ENCODE measurements at regions not wholly inside any gene's neighbourhood (a gene's known extent, or its start where the extent isn't known, plus 50 kb on each side); places are given as distances from the start of the nearest gene placed in this dataset.

DNA sequence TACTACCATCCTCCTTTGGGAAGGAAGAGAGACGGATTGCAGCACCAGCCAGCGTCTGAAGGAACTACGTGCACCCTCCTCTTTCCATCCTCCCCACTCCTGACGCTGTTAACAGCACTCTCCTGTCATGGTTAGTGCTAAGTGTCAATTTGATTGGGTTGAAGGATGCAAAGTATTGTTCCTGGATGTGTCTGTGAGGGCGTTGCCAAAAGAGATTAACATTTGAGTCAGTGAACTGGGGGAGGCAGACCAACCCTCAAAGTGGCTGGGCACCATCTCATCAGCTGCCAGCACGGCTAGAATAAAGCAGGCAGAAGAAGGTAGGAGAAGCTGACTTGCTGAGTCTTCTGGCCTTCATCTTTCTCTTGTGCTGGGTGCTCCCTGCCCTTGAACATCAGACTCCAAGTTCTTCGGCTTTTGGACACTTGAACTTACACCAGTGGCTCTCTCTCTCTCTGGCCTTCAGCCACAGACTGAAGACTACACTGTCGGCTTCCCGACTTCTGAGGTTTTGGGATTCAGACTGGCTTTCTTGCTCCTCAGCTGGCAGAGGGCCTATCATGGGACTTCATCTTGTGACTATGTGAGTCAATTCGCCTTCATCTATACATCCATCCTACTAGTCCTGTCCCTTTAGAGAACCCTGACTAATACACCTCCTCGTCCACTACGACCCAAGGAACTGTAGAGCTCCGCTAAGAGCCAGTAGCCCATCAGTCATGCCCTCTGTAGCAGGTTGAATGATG lies 128.2 kb upstream of the HES1 start:
- FAIRE-seq: no peak
- no peak for DNase-seq (ENCODE audit: low spot score)

DNA sequence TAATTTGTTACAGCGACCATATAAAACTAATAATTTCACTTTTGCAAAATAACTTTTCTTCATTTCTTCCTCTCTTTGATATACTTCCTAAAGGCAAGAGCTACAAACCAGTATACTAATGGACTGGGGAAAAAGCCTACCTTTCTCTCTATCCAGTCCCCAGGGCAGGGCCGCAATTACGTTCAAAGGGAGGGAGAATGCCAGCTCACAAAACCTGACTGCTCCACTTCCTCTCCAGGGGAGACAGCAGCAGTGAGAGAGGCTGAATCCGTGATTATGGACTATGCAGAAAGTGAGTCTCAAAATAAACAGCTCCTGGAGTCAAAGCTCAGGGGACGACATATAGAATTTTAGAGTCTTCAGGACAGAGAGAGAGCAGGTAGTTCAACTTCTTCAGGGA lies 126.9 kb upstream of the HES1 start:
- no peak for FAIRE-seq
- DNase-seq (ENCODE audit: low spot score): no peak

DNA sequence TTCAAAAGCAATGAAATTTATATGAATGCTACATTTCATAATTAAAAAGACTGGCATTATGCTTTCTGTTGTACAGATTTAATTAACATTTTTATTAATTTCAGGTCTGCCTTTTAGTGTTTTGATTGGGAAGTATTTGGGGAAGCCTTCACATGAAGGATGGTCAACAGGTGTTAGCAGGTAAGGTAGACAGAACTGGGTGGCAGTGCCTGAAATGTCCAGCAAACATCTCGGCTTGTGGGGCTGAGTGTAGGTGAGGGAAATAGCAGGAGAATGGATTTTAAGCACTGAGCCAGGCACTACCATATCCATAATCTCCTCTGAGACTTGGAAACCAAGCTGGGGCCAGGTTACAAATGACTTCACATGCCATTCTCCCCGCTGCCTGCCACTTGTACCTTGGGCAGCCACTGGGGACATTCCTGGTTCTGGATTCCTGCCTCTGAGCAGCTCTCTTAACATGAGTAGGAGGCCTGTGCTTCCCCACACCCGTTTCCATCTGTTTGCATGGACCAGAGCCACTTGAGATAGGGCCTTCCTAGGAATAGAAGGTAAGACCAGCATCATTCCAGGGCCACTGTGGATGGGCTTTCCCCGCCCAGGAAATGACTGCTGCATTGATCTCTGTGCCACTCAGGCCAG lies 125.9 kb upstream of the HES1 start:
- DNase-seq (ENCODE audit: low spot score) (no peak), FAIRE-seq (no peak)

DNA sequence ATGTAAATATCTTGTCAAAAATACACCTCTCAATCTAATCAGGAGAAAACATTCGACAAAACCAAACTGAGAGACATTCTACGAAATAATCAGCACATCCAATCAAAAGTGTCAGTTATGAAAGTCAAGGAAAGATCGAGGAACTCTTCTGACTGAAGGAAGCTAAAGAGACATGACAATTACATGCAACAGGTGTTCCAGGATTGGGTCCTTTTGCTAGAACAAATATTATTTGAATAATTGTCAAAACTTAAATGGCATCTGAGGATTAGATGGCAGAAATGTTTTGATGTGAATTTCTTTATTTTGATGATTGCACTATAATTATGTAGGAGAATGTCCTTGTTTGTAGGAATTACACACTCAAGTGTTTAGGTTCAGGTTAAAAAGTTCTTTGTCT lies 124.1 kb upstream of the HES1 start:
- DNase-seq (ENCODE audit: low spot score) (no peak), FAIRE-seq (no peak)

DNA sequence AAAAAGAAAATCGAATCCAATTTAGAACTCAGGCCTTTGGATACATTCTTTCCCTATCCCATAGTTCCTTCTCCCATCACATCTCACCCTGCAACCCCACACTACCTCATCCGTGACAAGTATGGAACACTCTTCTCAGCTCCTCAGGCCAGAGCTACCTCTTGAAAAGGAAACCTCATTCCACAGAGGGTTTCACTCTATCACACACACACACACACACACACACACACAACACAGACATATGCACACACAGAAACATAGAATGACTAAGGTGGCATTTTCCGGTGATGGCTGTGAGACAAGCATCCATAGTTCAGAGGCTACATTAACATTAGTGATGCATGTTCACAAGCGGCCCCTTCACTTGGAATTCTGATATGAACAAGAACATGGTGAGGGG lies 122.0 kb upstream of the HES1 start:
- no peak for FAIRE-seq

DNA sequence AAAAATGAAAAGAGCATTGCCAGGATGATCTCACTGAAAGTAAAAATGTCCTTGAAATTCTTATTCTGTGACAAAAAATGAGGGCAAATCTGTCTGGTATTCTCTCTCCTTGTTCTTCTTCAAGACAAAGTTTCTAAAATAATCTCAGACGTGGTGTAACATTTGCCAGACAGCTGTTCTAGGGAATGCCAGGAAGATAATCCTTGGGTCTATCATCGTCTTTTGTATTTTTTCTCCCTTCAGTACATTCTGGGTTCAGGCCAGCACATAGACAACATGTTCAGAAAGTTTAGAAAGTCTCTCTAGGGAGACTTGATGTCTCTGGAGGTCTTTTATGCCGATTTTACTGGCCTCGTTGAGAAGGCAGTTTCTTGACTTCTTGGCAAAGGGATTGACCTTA lies 121.2 kb upstream of the HES1 start:
- DNase-seq (ENCODE audit: low spot score) (no peak), FAIRE-seq (no peak)

More for the DNA sequence above, 122.0 kb upstream of the HES1 start:
- no peak for DNase-seq (ENCODE audit: low spot score)

DNA sequence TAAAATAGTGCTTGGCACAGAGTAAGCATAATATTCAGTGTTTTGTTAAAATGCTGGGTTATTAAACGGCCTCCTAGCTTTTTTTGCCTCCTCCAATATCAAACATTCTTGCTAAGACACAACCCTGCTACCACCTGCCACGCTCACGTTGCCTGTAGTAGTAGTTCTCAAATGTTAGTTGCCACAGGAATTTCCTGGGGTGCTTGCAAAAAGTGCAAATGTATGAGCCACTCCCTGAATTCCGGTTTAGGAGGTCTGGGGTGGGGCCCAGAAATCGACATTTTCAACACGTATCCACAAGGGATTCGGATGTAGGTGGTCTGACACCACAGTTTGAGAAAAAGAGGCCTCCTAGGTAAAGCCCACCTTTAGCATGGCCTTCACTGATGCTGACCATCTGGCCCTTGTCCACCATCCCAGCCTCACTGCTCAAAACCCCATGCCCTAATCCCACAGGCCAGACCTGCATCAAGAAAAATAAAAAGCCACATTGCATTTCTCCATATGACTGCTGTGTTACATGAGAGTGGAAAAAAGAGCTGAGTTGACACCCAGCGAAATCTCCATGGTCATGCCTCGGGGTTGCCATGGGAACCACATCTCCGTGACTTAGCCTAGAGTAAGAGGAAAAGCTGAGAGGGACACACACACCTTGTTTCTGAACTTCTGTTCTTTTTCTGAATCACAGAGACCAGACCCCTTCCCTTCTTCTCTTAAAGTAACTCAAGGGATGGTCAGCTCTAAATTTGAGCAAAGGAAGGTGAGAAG lies 116.4 kb upstream of the HES1 start:
- DNase-seq (ENCODE audit: low spot score) (no peak), FAIRE-seq (no peak)

DNA sequence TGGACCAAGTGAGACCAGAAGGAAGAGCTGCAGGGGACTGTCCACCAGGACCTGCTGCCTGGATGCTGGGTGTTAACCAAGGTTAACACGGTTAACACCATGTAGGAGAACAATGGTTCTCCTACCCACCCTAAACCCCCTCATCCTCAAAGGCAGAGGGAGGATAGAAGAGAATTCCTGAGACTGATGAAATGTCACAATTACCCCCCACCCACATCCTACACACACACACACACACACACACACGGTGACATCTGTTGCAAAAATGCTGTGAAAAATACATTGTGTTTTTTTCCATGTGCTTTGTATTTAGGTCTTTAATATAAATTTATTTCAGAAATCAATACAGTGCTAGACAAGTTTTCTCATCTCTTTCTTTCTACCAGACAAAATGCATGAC lies 113.9 kb upstream of the HES1 start:
- FAIRE-seq: no peak
- no peak for DNase-seq (ENCODE audit: low spot score)

DNA sequence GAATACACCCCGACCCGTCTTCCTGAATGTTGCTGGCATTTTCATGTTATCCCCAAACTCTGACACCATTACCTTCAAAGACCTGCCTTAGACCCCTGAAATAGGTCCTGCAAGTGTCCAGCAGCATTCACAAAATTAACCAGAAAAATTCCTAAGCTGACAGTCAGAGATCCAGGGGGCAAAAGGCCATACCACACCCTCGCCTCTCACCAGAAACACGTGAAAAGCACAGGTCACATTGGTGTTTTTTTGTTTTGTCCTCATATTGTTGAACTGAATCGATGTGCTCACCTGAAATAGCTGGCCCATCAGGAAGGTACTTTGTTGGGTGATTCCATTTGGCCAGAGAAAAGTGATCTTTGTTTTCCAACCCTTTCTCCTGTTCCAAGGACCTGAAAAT lies 113.1 kb upstream of the HES1 start:
- DNase-seq (ENCODE audit: low spot score) (no peak), FAIRE-seq (no peak)

DNA sequence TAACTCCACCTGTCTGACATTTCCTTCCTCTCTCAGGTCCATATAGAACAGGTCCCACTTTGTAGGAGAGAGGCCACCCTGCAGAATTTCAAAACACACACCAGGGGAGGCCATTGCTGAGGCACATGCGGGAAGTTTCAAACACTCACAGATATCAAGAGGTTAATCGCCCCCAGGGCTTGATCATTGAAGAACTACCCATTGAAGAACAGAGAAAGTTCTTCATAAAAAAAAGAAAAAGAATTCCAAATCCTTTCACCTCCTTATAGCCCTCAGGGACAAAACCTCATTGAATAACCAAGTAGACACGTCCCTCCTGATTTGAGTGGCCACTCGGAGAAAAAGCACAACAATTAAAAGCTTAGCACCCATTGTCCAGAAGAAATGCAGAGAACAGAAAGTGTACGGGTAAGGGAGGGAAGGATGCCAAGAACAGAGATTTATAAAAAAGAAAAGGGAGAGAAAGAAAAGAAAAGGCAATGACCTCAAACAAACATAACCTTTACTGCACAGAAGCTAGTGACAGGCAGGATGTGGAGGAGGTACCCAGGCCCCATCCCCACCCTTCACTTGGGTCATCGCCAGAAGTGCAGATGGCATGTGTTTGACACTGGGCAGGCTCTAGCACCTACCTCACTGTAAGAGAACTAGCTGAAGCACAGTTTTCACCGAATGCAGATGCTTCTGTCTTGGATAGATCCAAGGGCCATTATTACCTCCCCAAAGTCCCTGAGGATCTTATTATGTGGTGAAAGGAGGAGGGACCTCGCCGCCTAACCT lies 112.3 kb upstream of the HES1 start:
- no peak for FAIRE-seq
- DNase-seq (ENCODE audit: low spot score): no peak

DNA sequence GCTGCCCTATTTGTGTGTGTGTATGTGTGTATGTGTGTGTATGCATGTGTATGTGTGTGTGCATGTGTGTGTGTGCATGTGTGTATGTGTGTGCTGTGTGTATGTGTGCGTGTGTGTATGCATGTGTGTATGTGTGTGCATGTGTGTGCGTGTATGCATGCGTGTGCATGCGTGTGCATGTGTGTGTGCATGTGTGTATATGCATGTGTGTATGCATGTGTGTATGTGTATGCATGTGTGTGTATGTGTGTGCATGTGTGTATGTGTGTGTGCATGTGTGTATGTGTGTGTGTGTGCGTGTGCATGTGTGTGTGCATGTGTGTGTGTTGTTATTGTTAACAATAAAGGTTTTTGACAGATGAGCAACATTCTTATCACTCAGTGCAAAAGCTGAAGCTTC lies 110.8 kb upstream of the HES1 start:
- FAIRE-seq (no peak), DNase-seq (ENCODE audit: low spot score) (no peak)

DNA sequence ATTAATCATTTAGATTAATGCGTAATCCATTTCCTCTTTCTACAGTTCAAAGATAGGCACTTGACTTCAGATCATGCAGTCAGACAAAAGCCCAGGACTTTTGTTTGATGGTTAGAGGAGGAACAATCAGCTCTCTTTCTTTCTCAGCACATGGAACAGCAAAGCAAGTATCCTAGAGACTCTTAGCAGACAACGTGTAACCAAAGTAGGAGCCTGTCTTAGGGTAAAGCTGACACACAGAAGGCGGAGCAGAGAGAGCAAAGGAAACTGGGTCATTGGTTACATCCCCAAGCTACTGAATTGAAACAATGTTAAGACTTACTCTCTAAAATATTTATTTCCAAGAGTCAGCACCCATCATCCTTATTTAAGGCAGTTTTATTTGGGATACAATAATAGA lies 110.0 kb upstream of the HES1 start:
- FAIRE-seq: no peak
- no peak for DNase-seq (ENCODE audit: low spot score)

DNA sequence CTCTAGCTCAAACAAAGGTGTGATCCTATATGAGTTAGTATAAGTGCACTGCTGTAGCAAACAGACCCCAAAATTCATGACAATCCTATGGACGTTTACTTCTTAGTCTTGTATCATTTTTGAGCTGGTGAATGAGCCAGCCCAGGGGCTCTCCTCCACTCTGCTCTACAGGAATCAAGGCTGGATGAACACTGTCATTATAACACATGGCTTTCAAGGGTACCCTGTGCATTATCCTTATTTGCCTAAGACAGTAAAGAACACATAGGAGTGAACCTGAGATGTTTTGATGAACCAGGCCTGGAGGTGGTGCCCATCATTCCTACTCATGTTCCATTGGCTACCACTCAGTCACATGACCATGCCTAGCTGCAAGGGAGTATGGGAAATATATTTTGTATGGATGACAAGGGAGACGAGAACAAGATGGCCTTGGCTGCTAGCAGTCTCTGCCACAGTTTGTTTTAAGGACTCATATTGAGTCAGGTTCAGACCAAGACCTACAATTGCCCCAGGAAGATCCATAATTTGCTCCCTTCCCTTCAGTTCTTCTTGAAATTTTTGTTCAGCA lies 107.4 kb upstream of the HES1 start:
- no peak for DNase-seq (ENCODE audit: low spot score)
- FAIRE-seq: no peak

DNA sequence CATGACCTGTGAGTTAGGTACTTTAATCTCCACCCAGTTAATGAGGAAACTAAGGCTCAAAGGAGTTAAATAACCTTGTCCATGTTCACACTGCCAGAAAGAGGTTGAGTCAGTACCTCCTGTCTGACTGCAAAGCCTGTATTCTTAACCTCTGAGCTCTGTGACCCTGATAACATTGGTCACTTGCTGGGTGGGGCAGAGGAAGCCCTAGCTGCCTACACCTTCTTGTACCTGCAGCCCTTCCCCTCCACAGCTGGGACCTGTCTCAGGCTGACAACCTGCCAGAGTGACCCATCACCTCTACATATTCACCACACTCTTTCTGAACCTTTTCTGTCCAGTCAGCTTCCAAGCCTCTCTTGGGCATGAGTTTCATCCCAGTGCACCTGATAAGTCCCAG lies 106.1 kb upstream of the HES1 start:
- DNase-seq (ENCODE audit: low spot score): no peak
- FAIRE-seq: no peak

DNA sequence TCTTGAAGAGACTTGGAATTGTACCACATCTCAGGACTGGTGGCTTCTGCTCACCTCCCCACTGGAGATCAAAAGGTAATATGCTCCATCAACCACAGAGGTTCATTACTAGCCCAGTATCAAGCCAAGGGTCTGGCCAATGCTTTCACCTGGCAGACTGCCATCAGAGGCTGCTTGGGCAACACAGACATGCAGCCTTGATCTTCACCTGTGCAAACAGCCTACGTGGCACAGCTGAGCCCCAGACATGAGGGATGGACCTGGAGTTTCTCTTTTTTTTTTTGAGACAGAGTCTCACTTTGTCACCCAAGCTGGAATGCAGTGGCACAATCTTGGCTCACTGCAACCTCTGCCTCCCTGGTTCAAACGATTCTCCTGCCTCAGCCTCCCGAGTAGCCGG lies 105.6 kb upstream of the HES1 start:
- FAIRE-seq (no peak), DNase-seq (ENCODE audit: low spot score) (no peak)

DNA sequence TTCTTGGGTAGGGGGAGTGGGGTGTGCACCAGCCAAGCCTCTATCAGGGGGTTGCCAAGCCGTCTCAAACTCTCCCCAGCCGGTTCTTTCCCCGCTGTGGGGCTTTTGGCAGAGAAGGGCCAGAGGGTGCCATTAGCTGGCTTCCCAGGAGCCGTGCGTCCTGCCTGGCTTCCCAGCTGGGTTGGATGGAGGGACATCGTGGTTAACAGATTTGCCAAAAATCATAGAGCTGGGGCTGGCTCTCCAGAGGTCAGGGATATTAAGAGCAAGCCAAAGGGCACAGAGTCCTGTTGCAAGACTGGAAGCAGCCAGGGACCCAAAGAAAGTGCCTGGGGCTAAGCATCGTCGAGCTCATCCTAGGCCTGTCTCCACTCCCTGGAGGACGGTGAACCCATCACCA lies 104.6 kb upstream of the HES1 start:
- FAIRE-seq (no peak), DNase-seq (ENCODE audit: low spot score) (no peak)

DNA sequence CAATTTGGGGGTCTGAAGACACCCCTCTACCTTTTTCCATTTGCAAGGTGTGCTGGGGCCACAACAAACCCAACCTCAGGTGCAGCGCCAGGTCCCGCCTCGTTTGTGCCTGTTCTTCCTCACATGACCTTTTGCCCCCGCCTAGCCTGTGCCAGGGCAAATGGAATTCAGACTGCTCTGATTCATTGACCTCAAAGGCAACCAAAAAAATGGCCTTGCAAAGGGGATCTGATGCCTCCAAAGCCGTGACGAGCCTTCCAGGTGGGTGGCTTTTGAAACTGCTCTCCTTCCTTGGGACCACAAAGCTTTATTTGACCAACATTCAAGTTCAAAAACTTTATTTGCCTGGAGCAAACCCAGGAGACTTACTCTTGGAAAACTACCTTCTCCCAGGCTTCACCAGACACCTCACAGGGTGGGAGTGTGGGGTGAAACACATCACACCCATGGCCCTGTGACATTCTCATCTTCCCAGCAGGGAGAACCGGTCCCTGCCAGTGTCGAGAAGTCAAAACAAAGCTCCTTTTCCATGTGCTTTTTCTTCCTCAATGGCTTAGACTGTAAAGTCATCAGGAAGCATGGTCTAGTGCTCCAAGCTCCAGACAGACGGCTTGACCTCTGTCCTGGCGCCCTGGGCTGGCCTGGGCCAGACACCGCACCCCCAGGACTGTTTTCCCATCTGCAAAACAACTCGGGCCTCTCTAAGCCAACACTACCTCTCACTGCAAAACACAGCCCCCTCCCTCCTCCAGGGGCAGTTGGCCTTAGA lies 103.9 kb upstream of the HES1 start:
- FAIRE-seq: peak; percentile 90

DNA sequence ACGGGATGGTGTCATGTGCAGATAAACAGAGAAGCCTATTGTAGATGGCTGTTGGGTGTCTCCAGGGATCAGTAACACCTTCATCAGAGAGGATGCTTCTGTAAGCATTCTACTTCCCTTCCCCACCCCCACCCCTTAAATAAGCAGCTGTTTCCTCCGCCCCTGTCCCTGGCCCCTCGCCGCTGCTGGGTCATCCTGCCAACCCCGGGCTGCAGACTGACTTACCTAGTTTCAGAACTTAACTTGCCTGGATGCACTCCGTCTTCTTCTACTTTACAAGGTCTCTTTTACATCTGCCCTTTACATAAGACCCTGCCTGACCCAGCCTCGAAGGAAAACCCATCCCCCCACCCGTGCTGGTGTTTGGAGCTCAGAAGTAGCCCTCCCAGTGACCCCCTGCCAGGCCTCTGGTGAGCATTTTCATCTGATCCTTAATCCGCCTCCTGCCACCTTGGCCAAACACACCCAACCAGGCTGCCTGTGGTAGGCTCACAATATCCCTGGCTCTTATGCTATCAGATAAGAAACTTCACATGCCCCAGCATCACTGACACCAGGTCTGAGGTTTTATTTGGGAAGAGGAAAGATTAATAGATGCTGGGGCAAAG lies 103.0 kb upstream of the HES1 start:
- DNase-seq (ENCODE audit: low spot score) (no peak), FAIRE-seq (no peak)

More for the DNA sequence above, 103.9 kb upstream of the HES1 start:
- DNase-seq (ENCODE audit: low spot score): peak; percentile 86

DNA sequence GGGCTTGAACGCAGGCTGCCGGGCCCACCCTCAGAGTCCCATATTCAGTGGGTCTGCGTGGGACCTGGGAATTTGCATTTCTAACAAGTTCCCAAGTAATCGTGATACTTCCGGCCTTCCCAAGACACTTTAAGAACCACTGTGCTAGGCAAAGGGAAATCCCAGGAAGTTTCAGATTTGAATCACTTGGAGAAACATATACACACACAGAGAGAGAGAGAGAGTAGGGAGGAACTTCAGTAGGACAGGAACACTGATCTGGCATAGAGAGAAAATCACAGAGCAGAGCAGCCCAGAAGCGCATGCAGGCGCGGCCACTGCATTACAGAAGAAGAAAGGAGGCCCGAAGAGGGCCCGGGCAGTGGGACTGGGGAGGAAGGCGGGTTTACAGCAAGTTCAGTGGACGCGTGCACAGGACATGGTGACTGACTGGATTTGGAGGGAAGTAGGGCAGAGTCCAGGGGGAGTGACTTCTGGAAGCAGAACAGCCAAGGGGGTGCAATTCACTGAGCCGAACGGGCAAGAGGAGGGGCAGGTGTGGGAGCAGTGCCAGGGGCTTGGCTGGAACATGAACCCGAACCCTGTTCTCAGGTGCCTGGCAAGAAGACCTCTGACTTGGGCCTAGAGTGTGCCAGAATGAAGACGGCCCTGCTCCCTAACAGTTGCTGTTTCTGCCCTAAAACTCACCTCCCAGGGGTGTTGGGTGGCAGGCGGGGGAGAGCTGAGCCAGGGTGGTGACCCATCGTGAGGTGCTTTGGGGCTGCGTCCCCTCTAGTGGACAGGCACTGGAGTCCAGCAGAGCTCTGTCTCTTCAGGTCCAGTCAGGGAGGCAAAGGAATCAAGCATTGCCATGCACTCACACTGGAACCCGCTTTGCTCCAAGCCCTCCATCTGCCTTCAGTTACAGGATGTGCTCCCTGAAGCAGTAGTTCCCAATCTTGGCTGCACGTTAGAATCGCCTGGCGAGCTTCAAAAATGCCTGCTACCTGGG lies 101.3 kb upstream of the HES1 start:
- FAIRE-seq (no peak), DNase-seq (ENCODE audit: low spot score) (no peak)
